HCT116 (cell line): ENCODE measurements at regions not wholly inside any gene's neighbourhood (a gene's known extent, or its start where the extent isn't known, plus 50 kb on each side); places are given as distances from the start of the nearest gene placed in this dataset.

Experiments used
- ATAC-seq: fragments of 200-7000 bp; cut with Tn5 transposase; 2 replicates; pipeline ENCODE4 v1.9.1; 2020; ENCODE audit warnings: mild to moderate bottlenecking, moderate library complexity
- BruUV-seq: library from RNA; stranded (reverse); fragments of 400-500 nt; replicated peaks from 2 replicates; lab custom pipeline; 2021; lab: Mats Ljungman, UMichigan
- CTCF ChIA-PET: fragments of 300-600 bp; sonication (Branson Sonifier 250); formaldehyde crosslinking; loops from one replicate; lab custom pipeline; 2021; ENCODE audit warnings: antibody characterized with exemption; lab: Charles Lee
- POLR2A ChIA-PET: fragments of 300-600, 350-600 bp; sonication (Branson Sonifier 250); formaldehyde crosslinking; loops from one replicate; lab custom pipeline; 2021; ENCODE audit warnings: antibody characterized with exemption; lab: Charles Lee
- RAD21 ChIA-PET, 2 experiments: fragments of 300-600 bp; sonication (Branson Sonifier 250); formaldehyde crosslinking; loops; one replicate each; lab custom pipeline; 2023; ENCODE audit warnings: low total read pairs in 2 of 2; ENCODE audit not compliant: uncharacterized antibody in 2 of 2, unreplicated experiment in 2 of 2, low non-redundant PET in 1 of 2; lab: Charles Lee
- DNase-seq: peaks from one replicate; pipeline ENCODE4 v3.0.0-alpha.2; 2010; ENCODE audit warnings: low read depth, low spot score
- H2AFZ ChIP-seq: fragments of 200-600 bp; shearing (Covaris generic), sonication (generic); 2 replicates; pipeline ENCODE4 v1.6.1; 2017; ENCODE audit warnings: low read depth, mixed run types, mixed read lengths, antibody characterized with exemption, low read length; ENCODE audit not compliant: poor library complexity, severe bottlenecking
- H3K27ac ChIP-seq: 2 replicates; pipeline ENCODE4 v1.5.1; 2012; ENCODE audit warnings: low read depth, low read length
- H3K27me3 ChIP-seq: fragments of 200-600 bp; sonication (generic); 2 replicates; pipeline ENCODE4 v1.6.1; 2016; ENCODE audit warnings: mixed run types, low read length, mixed read lengths; ENCODE audit not compliant: insufficient read depth
- H3K36me3 ChIP-seq, 2 experiments: fragments of 200-500 bp in 1 of 2; fragments of 200-600 bp in 1 of 2; sonication (Bioruptor generic) in 1 of 2; sonication (generic) in 1 of 2; 2 replicates each; pipeline versions ENCODE4 v1.5.1 to v1.6.1; 2014 to 2016; ENCODE audit warnings: low read length in 2 of 2, inconsistent platforms in 1 of 2, mixed read lengths in 1 of 2, mixed run types in 1 of 2; ENCODE audit not compliant: insufficient read depth in 2 of 2, control insufficient read depth in 1 of 2
- H3K4me1 ChIP-seq, 2 experiments: fragments of 200-600 bp in 1 of 2; sonication (generic) in 1 of 2; 2 replicates each; pipeline versions ENCODE4 v1.5.1 to v1.6.1; 2012 to 2017; ENCODE audit warnings: low read length in 2 of 2, inconsistent platforms in 1 of 2, mild to moderate bottlenecking in 1 of 2, mixed read lengths in 1 of 2, mixed run types in 1 of 2, moderate library complexity in 1 of 2; ENCODE audit not compliant: insufficient read depth in 2 of 2, control insufficient read depth in 1 of 2
- H3K4me2 ChIP-seq: fragments of 200-600 bp; sonication (generic); 2 replicates; pipeline ENCODE4 v1.6.1; 2017; ENCODE audit warnings: mixed run types, low read length, mixed read lengths
- H3K4me3 ChIP-seq, 2 experiments: fragments of 200-600 bp in 1 of 2; sonication (generic) in 1 of 2; replicated peaks in 1 of 2; 2 replicates each; pipeline ENCODE4 v1.5.1; 2011 to 2016; ENCODE audit warnings: low read length in 2 of 2, control low read depth in 1 of 2, low read depth in 1 of 2, mild to moderate bottlenecking in 1 of 2, mixed read lengths in 1 of 2, mixed run types in 1 of 2
- H3K79me2 ChIP-seq: fragments of 200-600 bp; sonication (generic); 2 replicates; pipeline ENCODE4 v1.6.1; 2017; ENCODE audit warnings: mild to moderate bottlenecking, mixed run types, low read length, moderate library complexity, mixed read lengths; ENCODE audit not compliant: insufficient read depth
- H3K9ac ChIP-seq: fragments of 200-600 bp; sonication (generic); 2 replicates; pipeline ENCODE4 v1.6.1; 2016; ENCODE audit warnings: low read length, mixed read lengths
- H3K9me2 ChIP-seq: fragments of 200-600 bp; sonication (generic), shearing (Covaris generic); 2 replicates; pipeline ENCODE4 v1.6.1; 2017; ENCODE audit warnings: mixed run types, mild to moderate bottlenecking, moderate library complexity; ENCODE audit not compliant: insufficient read depth
- H3K9me3 ChIP-seq, 2 experiments: fragments of 200-500 bp in 1 of 2; fragments of 200-600 bp in 1 of 2; sonication (Bioruptor generic) in 1 of 2; sonication (generic) in 1 of 2; 2 replicates each; pipeline ENCODE4 v1.6.1; 2014 to 2017; ENCODE audit warnings: low read length in 2 of 2, mixed read lengths in 2 of 2, inconsistent platforms in 1 of 2, low read depth in 1 of 2, mild to moderate bottlenecking in 1 of 2, mixed run types in 1 of 2, moderate library complexity in 1 of 2; ENCODE audit not compliant: control insufficient read depth in 1 of 2, insufficient read depth in 1 of 2
- H4K20me1 ChIP-seq: fragments of 200-600 bp; sonication (generic), shearing (Covaris generic); 2 replicates; pipeline ENCODE4 v1.6.1; 2017; ENCODE audit warnings: mixed run types, mild to moderate bottlenecking, moderate library complexity; ENCODE audit not compliant: insufficient read depth
- ELF1 ChIP-seq: IDR thresholded peaks from 2 replicates; pipeline ENCODE4 v1.6.1; 2012; ENCODE audit warnings: low read depth, borderline replicate concordance
- EZH2 ChIP-seq: fragments of 200-600 bp; sonication (generic); IDR thresholded peaks from 2 replicates; pipeline ENCODE4 v1.6.1; 2017; ENCODE audit warnings: antibody characterized with exemption, mixed run types
- JUND ChIP-seq: IDR thresholded peaks from 2 replicates; pipeline ENCODE4 v1.6.1; 2012
- MAX ChIP-seq: IDR thresholded peaks from 2 replicates; pipeline ENCODE4 v1.6.1; 2012
- SP1 ChIP-seq: IDR thresholded peaks from 2 replicates; pipeline ENCODE4 v1.6.1; 2012; ENCODE audit warnings: low read depth
- YY1 ChIP-seq: IDR thresholded peaks from 2 replicates; pipeline ENCODE4 v1.6.1; 2011; ENCODE audit warnings: low read length, low read depth, moderate library complexity, mild to moderate bottlenecking; ENCODE audit not compliant: insufficient replicate concordance; ENCODE audit errors: extremely low read depth
- ZNF274 ChIP-seq: fragments of 200-500 bp; sonication (Bioruptor generic); IDR thresholded peaks from 2 replicates; pipeline ENCODE4 v1.6.1; 2014; ENCODE audit warnings: mild to moderate bottlenecking, low read depth, low read length, inconsistent platforms
- intact Hi-C: fragments of 100-400 bp; cut with micrococcal nuclease; formaldehyde crosslinking; loops from 2 replicates; pipeline ENCODE4 v1.10.0; 2022
- TF ChIP-seq, protein P1 (sequence below): IDR thresholded peaks from 2 replicates; pipeline ENCODE4 v1.6.1; 2012; ENCODE audit warnings: low read depth
- TF ChIP-seq, protein P2 (sequence below): IDR thresholded peaks from 2 replicates; pipeline ENCODE4 v1.6.1; 2012

- CTCF ChIA-PET: no interaction called here
- Histone ChIP-seq H3K27me3 (no peaks in the 10 kb centered on the region), H4K20me1 (no peaks in the 10 kb centered on the region), H3K4me3 (no peak overlapping the region), H2AFZ (peak overlapping the region; percentile 75), H3K9ac (no peak overlapping the region), H3K79me2 (no peaks in the 10 kb centered on the region), H3K36me3 (no peaks in the 10 kb centered on the region), H3K9me3 (no peaks in the 10 kb centered on the region), H3K27ac (no peak overlapping the region), H3K9me2 (no peaks in the 10 kb centered on the region), H3K4me2 (no peak overlapping the region), H3K4me1 (peaks cover 0 to 7% of the 10 kb centered on the region in 2 experiments; a peak in 2 of 4 replicates)
- TF ChIP-seq MAX (no peak), ELF1 (no peak), EZH2 (no peak), JUND (no peak), ZNF274 (no peak), SP1 (no peak), YY1 (no peak)
- TF ChIP-seq, protein P1, sequence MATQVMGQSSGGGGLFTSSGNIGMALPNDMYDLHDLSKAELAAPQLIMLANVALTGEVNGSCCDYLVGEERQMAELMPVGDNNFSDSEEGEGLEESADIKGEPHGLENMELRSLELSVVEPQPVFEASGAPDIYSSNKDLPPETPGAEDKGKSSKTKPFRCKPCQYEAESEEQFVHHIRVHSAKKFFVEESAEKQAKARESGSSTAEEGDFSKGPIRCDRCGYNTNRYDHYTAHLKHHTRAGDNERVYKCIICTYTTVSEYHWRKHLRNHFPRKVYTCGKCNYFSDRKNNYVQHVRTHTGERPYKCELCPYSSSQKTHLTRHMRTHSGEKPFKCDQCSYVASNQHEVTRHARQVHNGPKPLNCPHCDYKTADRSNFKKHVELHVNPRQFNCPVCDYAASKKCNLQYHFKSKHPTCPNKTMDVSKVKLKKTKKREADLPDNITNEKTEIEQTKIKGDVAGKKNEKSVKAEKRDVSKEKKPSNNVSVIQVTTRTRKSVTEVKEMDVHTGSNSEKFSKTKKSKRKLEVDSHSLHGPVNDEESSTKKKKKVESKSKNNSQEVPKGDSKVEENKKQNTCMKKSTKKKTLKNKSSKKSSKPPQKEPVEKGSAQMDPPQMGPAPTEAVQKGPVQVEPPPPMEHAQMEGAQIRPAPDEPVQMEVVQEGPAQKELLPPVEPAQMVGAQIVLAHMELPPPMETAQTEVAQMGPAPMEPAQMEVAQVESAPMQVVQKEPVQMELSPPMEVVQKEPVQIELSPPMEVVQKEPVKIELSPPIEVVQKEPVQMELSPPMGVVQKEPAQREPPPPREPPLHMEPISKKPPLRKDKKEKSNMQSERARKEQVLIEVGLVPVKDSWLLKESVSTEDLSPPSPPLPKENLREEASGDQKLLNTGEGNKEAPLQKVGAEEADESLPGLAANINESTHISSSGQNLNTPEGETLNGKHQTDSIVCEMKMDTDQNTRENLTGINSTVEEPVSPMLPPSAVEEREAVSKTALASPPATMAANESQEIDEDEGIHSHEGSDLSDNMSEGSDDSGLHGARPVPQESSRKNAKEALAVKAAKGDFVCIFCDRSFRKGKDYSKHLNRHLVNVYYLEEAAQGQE: no peak
- TF ChIP-seq, protein P2, sequence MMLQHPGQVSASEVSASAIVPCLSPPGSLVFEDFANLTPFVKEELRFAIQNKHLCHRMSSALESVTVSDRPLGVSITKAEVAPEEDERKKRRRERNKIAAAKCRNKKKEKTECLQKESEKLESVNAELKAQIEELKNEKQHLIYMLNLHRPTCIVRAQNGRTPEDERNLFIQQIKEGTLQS: no peak
- RAD21 ChIA-PET: no interaction called here
- BruUV-seq: no TSS peak
- ATAC-seq (no peak), DNase-seq (no peak)
- intact Hi-C loops: no loop called here
- POLR2A ChIA-PET: no interaction called here
These were observed 69.4 kb downstream of the SAMD9 start for GRCh38 chr7:93048136-93048930.
